B cell (primary cell): ENCODE measurements at regions not wholly inside any gene's neighbourhood (a gene's known extent, or its start where the extent isn't known, plus 50 kb on each side); places are given as distances from the start of the nearest gene placed in this dataset.
"Not testable (repeated sequence)": the region's sequence is repeated elsewhere in the genome, so short reads cannot be mapped to it uniquely, and the experiment has no call there.

Experiments used
- ATAC-seq: fragments of 200-7000 bp; cut with Tn5 transposase; one replicate; pipeline ENCODE4 v1.10.0; 2021; ENCODE audit warnings: low read depth, mild to moderate bottlenecking, moderate number of reproducible peaks, moderate library complexity
- CTCF ChIA-PET: fragments of 350-600 bp; sonication (Branson Sonifier 250); formaldehyde crosslinking; loops from one replicate; lab custom pipeline; 2021; ENCODE audit warnings: antibody characterized with exemption, inconsistent platforms; lab: Charles Lee
- POLR2A ChIA-PET: fragments of 350-600 bp; sonication (Branson Sonifier 250); formaldehyde crosslinking; loops from one replicate; lab custom pipeline; 2021; ENCODE audit warnings: antibody characterized with exemption; lab: Charles Lee
- DNase-seq: peaks from one replicate; pipeline ENCODE4 v3.0.0; 2013
- H2AFZ ChIP-seq: 2 replicates; pipeline ENCODE4 v1.6.1; 2012; ENCODE audit warnings: mild to moderate bottlenecking, low read depth, low read length; ENCODE audit not compliant: insufficient read depth, poor library complexity, severe bottlenecking
- H3K27ac ChIP-seq, 2 donors: 1 replicate in 1 of 2; 2 replicates in 1 of 2; pipeline ENCODE4 v1.5.1; 2012 to 2013; ENCODE audit warnings: low read length in 2 of 2, mild to moderate bottlenecking in 2 of 2, moderate library complexity in 1 of 2
- H3K27me3 ChIP-seq, 4 experiments: fragments of 200-600 bp in 1 of 4; sonication (generic) in 1 of 4; replicated peaks in 1 of 4; 1 replicate in 2 of 4; 2 replicates in 2 of 4; pipeline versions ENCODE4 v1.6.1 to v1.7.0; 2013 to 2016; ENCODE audit warnings: low read length in 3 of 4, mild to moderate bottlenecking in 2 of 4, mixed read lengths in 1 of 4, moderate library complexity in 1 of 4; ENCODE audit not compliant: insufficient read depth in 4 of 4, control insufficient read depth in 3 of 4; ENCODE audit errors: control extremely low read depth in 1 of 4
- H3K36me3 ChIP-seq, 2 experiments: replicated peaks in 1 of 2; 1 replicate in 1 of 2; 2 replicates in 1 of 2; pipeline versions ENCODE4 v1.6.1 to v1.7.1; 2013; ENCODE audit warnings: low read length in 1 of 2; ENCODE audit not compliant: insufficient read depth in 2 of 2, control insufficient read depth in 1 of 2; ENCODE audit errors: control extremely low read depth in 1 of 2, extremely low read depth in 1 of 2
- H3K4me1 ChIP-seq, 2 donors: fragments of 200-600 bp in 1 of 2; sonication (generic) in 1 of 2; 1 replicate in 1 of 2; 2 replicates in 1 of 2; pipeline versions ENCODE4 v1.5.1 to v1.6.1; 2013 to 2017; ENCODE audit warnings: low read length in 2 of 2; ENCODE audit not compliant: control insufficient read depth in 2 of 2, insufficient read depth in 2 of 2
- H3K4me2 ChIP-seq: replicated peaks from 2 replicates; pipeline ENCODE3; 2012; ENCODE audit warnings: mild to moderate bottlenecking, low read depth, low read length; ENCODE audit not compliant: poor library complexity, severe bottlenecking
- H3K4me3 ChIP-seq, 5 experiments: fragments of 200-600 bp in 1 of 5; sonication (generic) in 1 of 5; 1 replicate in 3 of 5; 2 replicates in 2 of 5; pipeline versions ENCODE4 v1.5.1 to v1.7.0; 2011 to 2016; ENCODE audit warnings: low read length in 4 of 5, mild to moderate bottlenecking in 4 of 5, low read depth in 2 of 5, control low read depth in 1 of 5, moderate library complexity in 1 of 5; ENCODE audit not compliant: insufficient read depth in 1 of 5; ENCODE audit errors: control extremely low read depth in 1 of 5, extremely low read depth in 1 of 5
- H3K79me2 ChIP-seq: fragments of 200-600 bp; sonication (generic); one replicate; pipeline ENCODE4 v1.6.0; 2016; ENCODE audit warnings: low read length; ENCODE audit not compliant: control insufficient read depth, insufficient read depth
- H3K9ac ChIP-seq: fragments of 200-600 bp; sonication (generic); 2 replicates; pipeline ENCODE4 v1.6.1; 2017; ENCODE audit warnings: mild to moderate bottlenecking, low read length, moderate library complexity
- H3K9me3 ChIP-seq, 3 donors: one replicate each; pipeline versions ENCODE4 v1.6.1 to v1.7.1; 2013; ENCODE audit warnings: low read length in 2 of 3; ENCODE audit not compliant: control insufficient read depth in 2 of 3, insufficient read depth in 1 of 3; ENCODE audit errors: control extremely low read depth in 1 of 3
- H4K20me1 ChIP-seq: 2 replicates; pipeline ENCODE4 v1.6.0; 2012; ENCODE audit warnings: mild to moderate bottlenecking, low read length; ENCODE audit not compliant: insufficient read depth, control insufficient read depth, poor library complexity, severe bottlenecking
- H3K27ac Mint-ChIP-seq: one replicate; pipeline ENCODE4 v1.8.0; 2021; ENCODE audit warnings: mixed read lengths
- H3K27me3 Mint-ChIP-seq: one replicate; pipeline ENCODE4 v1.8.0; 2021; ENCODE audit warnings: mixed read lengths
- H3K4me1 Mint-ChIP-seq: one replicate; pipeline ENCODE4 v1.8.0; 2021; ENCODE audit warnings: mixed read lengths
- H3K4me3 Mint-ChIP-seq: one replicate; pipeline ENCODE4 v1.8.0; 2021; ENCODE audit warnings: mixed read lengths
- H3K9me3 Mint-ChIP-seq: one replicate; pipeline ENCODE4 v1.8.0; 2022; ENCODE audit warnings: mixed read lengths; ENCODE audit not compliant: insufficient read depth
- EZH2 ChIP-seq: IDR thresholded peaks from 2 replicates; pipeline ENCODE4 v1.6.1; 2012; ENCODE audit warnings: borderline replicate concordance, low read depth, mild to moderate bottlenecking, moderate library complexity, low read length; ENCODE audit not compliant: insufficient read depth, poor library complexity, severe bottlenecking
- WGBS: methylation state at CpG from one replicate; pipeline ENCODE4 v1.1.5; 2013; ENCODE audit warnings: missing lambda C conversion rate; ENCODE audit not compliant: insufficient coverage; 5-methylcytosine and 5-hydroxymethylcytosine counted together
- intact Hi-C: fragments of 100-400 bp; cut with micrococcal nuclease; formaldehyde crosslinking; loops from one replicate; pipeline ENCODE4 v1.10.0; 2022
- TF ChIP-seq, protein P1 (sequence below): fragments of 200-600 bp; IDR thresholded peaks from one replicate; pipeline ENCODE4 v1.8.0; 2022; ENCODE audit warnings: antibody characterized with exemption, mild to moderate bottlenecking

DNA sequence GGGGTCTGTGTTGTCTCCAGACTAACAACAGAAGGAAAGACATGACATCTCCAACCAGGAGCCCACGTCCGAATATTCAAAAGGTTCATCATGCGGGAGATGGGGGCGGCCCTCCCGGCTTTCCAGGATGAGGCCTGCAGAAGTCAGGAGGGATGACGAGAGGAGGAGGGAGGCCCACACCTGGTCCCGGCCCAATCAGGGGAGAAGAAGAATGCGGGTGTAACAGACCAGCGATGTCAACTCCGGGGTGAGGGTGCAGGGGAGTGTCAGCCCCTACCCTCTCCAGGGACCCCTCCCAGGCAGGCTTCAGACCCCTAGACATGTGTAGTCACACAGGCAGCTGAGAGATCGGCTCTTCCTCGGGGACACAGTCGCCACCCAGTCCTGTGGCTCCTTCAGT lies 275.3 kb upstream of the ZNF507 start:
- no peak overlapping the region for H3K4me3 Mint-ChIP-seq
- no peaks in the 10 kb centered on the region for H3K4me1 Mint-ChIP-seq
- WGBS = 90% methylated on average over 11 of the region's 13 CpGs
- Histone ChIP-seq H3K27me3 (no peaks in the 10 kb centered on the region), H3K79me2 (no peaks in the 10 kb centered on the region), H3K4me3 (no peak overlapping the region), H3K4me1 (no peaks in the 10 kb centered on the region), H2AFZ (no peak overlapping the region), H3K27ac (no peak overlapping the region), H4K20me1 (no peaks in the 10 kb centered on the region), H3K4me2 (no peak overlapping the region), H3K9me3 (peaks cover 0 to 24% (median 0%) of the 10 kb centered on the region in 3 donors), H3K36me3 (no peaks in the 10 kb centered on the region), H3K9ac (no peak overlapping the region)
- no peaks in the 10 kb centered on the region for H3K9me3 Mint-ChIP-seq
- H3K27ac Mint-ChIP-seq = no peak overlapping the region
- intact Hi-C loops = no loop called here
- POLR2A ChIA-PET = no interaction called here
- CTCF ChIA-PET = interaction anchor here (0.6 kb wide), 1 partner anchor 870 kb away, joined by 5 read pairs; no protein-coding TSS in a partner anchor
- H3K27me3 Mint-ChIP-seq = no peaks in the 10 kb centered on the region
- ATAC-seq (no peak), DNase-seq (no peak)
- TF ChIP-seq EZH2 = no peak
- TF ChIP-seq, protein P1, sequence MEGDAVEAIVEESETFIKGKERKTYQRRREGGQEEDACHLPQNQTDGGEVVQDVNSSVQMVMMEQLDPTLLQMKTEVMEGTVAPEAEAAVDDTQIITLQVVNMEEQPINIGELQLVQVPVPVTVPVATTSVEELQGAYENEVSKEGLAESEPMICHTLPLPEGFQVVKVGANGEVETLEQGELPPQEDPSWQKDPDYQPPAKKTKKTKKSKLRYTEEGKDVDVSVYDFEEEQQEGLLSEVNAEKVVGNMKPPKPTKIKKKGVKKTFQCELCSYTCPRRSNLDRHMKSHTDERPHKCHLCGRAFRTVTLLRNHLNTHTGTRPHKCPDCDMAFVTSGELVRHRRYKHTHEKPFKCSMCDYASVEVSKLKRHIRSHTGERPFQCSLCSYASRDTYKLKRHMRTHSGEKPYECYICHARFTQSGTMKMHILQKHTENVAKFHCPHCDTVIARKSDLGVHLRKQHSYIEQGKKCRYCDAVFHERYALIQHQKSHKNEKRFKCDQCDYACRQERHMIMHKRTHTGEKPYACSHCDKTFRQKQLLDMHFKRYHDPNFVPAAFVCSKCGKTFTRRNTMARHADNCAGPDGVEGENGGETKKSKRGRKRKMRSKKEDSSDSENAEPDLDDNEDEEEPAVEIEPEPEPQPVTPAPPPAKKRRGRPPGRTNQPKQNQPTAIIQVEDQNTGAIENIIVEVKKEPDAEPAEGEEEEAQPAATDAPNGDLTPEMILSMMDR = no peak

DNA sequence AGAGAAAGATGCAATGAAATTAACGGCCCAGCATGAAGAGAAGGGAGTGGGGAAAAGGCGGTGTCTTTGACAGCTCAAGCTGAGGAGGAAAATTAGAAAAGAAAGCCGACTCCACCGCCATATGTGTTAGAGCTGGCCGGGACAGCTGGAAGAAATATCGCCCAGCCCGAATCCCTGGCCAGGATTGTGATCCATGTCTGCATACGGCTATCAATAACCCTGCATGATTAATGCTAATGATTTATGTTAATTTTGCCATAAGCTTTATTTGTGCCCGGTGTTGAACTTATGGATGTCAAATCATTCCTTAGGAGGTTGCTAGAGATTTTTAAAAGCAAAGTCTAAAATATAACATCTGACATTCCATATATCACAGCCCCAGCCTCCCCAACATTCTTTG lies 263.4 kb upstream of the ZNF507 start:
- Histone ChIP-seq H2AFZ (no peak overlapping the region), H3K27me3 (no peaks in the 10 kb centered on the region), H3K9ac (no peak overlapping the region), H3K9me3 (peaks cover 0 to 10% (median 0%) of the 10 kb centered on the region in 3 donors), H3K4me1 (no peaks in the 10 kb centered on the region), H3K36me3 (no peaks in the 10 kb centered on the region), H3K27ac (no peak overlapping the region), H4K20me1 (no peaks in the 10 kb centered on the region), H3K4me2 (no peak overlapping the region), H3K79me2 (no peaks in the 10 kb centered on the region), H3K4me3 (no peak overlapping the region)
- TF ChIP-seq, protein P1 = no peak
- no peak for TF ChIP-seq EZH2
- H3K27ac Mint-ChIP-seq = no peak overlapping the region
- peaks cover 7% of the 10 kb centered on the region for H3K9me3 Mint-ChIP-seq
- intact Hi-C loops = no loop called here
- no peak for ATAC-seq
- ChIA-PET POLR2A (no interaction called here), CTCF (no interaction called here)
- no peaks in the 10 kb centered on the region for H3K4me1 Mint-ChIP-seq
- 98% methylated on average over 5 of the region's 9 CpGs for WGBS
- no peak for DNase-seq
- H3K4me3 Mint-ChIP-seq = no peak overlapping the region
- no peaks in the 10 kb centered on the region for H3K27me3 Mint-ChIP-seq

DNA sequence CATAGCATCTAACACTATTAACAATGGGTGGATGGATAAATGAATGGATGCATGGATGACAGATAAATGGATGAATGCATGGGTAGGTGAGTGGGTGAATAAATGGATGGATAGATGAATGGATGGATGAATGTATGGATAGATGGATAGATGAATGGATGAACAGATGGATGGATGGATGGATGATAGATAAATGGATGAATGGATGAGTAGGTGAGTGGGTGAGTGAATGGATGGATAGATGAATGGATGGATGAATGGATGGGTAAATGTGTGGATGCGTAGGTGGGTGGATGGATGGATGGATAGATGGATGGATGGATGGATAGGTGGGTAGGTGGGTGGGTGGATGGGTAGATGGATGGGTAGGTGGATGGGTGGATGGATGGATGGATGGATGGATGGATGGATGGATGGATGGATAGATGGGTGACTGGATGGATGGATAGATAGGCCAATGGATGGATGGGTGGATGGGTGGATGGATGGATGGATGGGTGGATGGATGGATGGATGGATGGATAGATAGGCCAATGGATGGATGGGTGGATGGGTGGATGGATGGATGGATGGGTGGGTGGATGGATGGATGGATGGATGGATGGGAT lies 260.6 kb upstream of the ZNF507 start:
- H3K27ac Mint-ChIP-seq, ATAC-seq: not testable (repeated sequence)

More for the DNA sequence above, 260.6 kb upstream of the ZNF507 start:
- H3K79me2 ChIP-seq, H3K4me3 ChIP-seq, H3K27me3 Mint-ChIP-seq, DNase-seq, H2AFZ ChIP-seq, H3K36me3 ChIP-seq, intact Hi-C loops, H3K4me1 ChIP-seq, CTCF ChIA-PET, H3K9ac ChIP-seq, H3K27ac ChIP-seq, H3K9me3 Mint-ChIP-seq, H4K20me1 ChIP-seq, H3K4me1 Mint-ChIP-seq, H3K27me3 ChIP-seq, POLR2A ChIA-PET, H3K4me2 ChIP-seq, H3K4me3 Mint-ChIP-seq: not testable (repeated sequence)
- peaks cover 0 to 19% (median 0%) of the 10 kb centered on the region in 3 donors for H3K9me3 ChIP-seq
- 94% methylated on average over 1 of the region's 1 CpG for WGBS
